PC-9 (cell line): ENCODE measurements at regions not wholly inside any gene's neighbourhood (a gene's known extent, or its start where the extent isn't known, plus 50 kb on each side); places are given as distances from the start of the nearest gene placed in this dataset.

Experiments
- BruUV-seq: library from RNA; stranded (reverse); fragments of 400-500 nt; replicated peaks from 2 replicates; lab custom pipeline; 2021; lab: Mats Ljungman, UMichigan
- CTCF ChIA-PET: fragments of 300-600 bp; sonication (Branson Sonifier 250); formaldehyde crosslinking; loops from one replicate; lab custom pipeline; 2022; ENCODE audit warnings: antibody characterized with exemption; lab: Charles Lee
- POLR2A ChIA-PET: fragments of 300-600 bp; sonication (Branson Sonifier 250); formaldehyde crosslinking; loops from one replicate; lab custom pipeline; 2022; ENCODE audit warnings: antibody characterized with exemption; ENCODE audit not compliant: unreplicated experiment; lab: Charles Lee
- DNase-seq, 2 experiments: peaks; one replicate each; pipeline versions ENCODE4 v3.0.0 to v3.0.0-alpha.2; 2015 to 2022; ENCODE audit warnings: mixed read lengths in 1 of 2
- H2AFZ ChIP-seq: fragments of 200-600 bp; sonication (generic); 2 replicates; pipeline ENCODE4 v1.8.1; 2017; ENCODE audit warnings: antibody characterized with exemption
- H3F3A ChIP-seq: fragments of 200-600 bp; sonication (generic); 2 replicates; pipeline ENCODE4 v1.8.1; 2017; ENCODE audit warnings: antibody characterized with exemption, mild to moderate bottlenecking, low read depth; ENCODE audit not compliant: insufficient read depth
- H3K27ac ChIP-seq: fragments of 200-600 bp; sonication (generic); 2 replicates; pipeline ENCODE4 v1.6.1; 2016; ENCODE audit warnings: mixed run types
- H3K27me3 ChIP-seq: fragments of 200-600 bp; sonication (generic); 2 replicates; pipeline ENCODE4 v1.6.1; 2016; ENCODE audit warnings: low read depth, mixed run types; ENCODE audit not compliant: insufficient read depth
- H3K36me3 ChIP-seq: fragments of 200-600 bp; sonication (generic); 2 replicates; pipeline ENCODE4 v1.6.1; 2016; ENCODE audit warnings: low read depth, mixed run types
- H3K4me1 ChIP-seq: fragments of 200-600 bp; sonication (generic); replicated peaks from 2 replicates; pipeline ENCODE4 v1.6.1; 2016; ENCODE audit warnings: mixed run types; ENCODE audit not compliant: insufficient read depth
- H3K4me2 ChIP-seq: fragments of 200-600 bp; sonication (generic); 2 replicates; pipeline ENCODE4 v1.6.1; 2017; ENCODE audit warnings: mixed run types
- H3K4me3 ChIP-seq: fragments of 200-600 bp; sonication (generic); 2 replicates; pipeline ENCODE4 v1.6.1; 2016; ENCODE audit warnings: mixed run types
- H3K79me2 ChIP-seq: fragments of 200-600 bp; sonication (generic); 2 replicates; pipeline ENCODE4 v1.6.1; 2017; ENCODE audit warnings: low read depth, mixed run types
- H3K9me2 ChIP-seq: fragments of 200-600 bp; sonication (generic); 2 replicates; pipeline ENCODE4 v1.8.1; 2017; ENCODE audit warnings: mild to moderate bottlenecking; ENCODE audit not compliant: insufficient read depth
- H3K9me3 ChIP-seq: fragments of 200-600 bp; sonication (generic); 2 replicates; pipeline ENCODE4 v1.8.1; 2016; ENCODE audit warnings: low read depth; ENCODE audit not compliant: insufficient read depth
- H4K20me1 ChIP-seq: fragments of 200-600 bp; sonication (generic); 2 replicates; pipeline ENCODE4 v1.8.1; 2017; ENCODE audit not compliant: insufficient read depth
- CTCF ChIP-seq: fragments of 200-600 bp; sonication (generic); conservative IDR thresholded peaks from 2 replicates; pipeline ENCODE4 v1.6.1; 2017; ENCODE audit warnings: mixed run types, antibody characterized with exemption, mild to moderate bottlenecking, moderate library complexity
- EZH2 ChIP-seq: fragments of 200-600 bp; sonication (generic); IDR thresholded peaks from 2 replicates; pipeline ENCODE4 v1.8.0; 2017; ENCODE audit warnings: antibody characterized with exemption, low read depth
- intact Hi-C: fragments of 100-400 bp; cut with micrococcal nuclease; formaldehyde crosslinking; loops from one replicate; pipeline ENCODE4 v1.10.0; 2022; ENCODE audit not compliant: unreplicated experiment

GRCh38 chr5:146995878-146996277, 117.3 kb upstream of the PPP2R2B start:
- POLR2A ChIA-PET: no interaction called here
- Histone ChIP-seq H3K9me3 (no peaks in the 10 kb centered on the region), H3K9me2 (no peaks in the 10 kb centered on the region), H3F3A (no peaks in the 10 kb centered on the region), H3K4me2 (no peak overlapping the region), H3K79me2 (no peaks in the 10 kb centered on the region), H2AFZ (no peak overlapping the region), H3K27ac (no peak overlapping the region), H3K4me3 (no peak overlapping the region), H3K4me1 (no peaks in the 10 kb centered on the region), H3K27me3 (no peaks in the 10 kb centered on the region), H4K20me1 (no peaks in the 10 kb centered on the region), H3K36me3 (no peaks in the 10 kb centered on the region)
- intact Hi-C loops: no loop called here
- TF ChIP-seq EZH2 (no peak), CTCF (no peak)
- CTCF ChIA-PET: no interaction called here
- no peak for DNase-seq
- BruUV-seq: no TSS peak

- H3K79me2 ChIP-seq: no peaks in the 10 kb centered on the region
- H4K20me1 ChIP-seq: no peaks in the 10 kb centered on the region
- no peaks in the 10 kb centered on the region for H3K9me3 ChIP-seq
- no peaks in the 10 kb centered on the region for H3F3A ChIP-seq
- BruUV-seq: no TSS peak
- no peak for TF ChIP-seq EZH2
- intact Hi-C loops: no loop called here
- CTCF ChIA-PET: no interaction called here
- H3K4me3 ChIP-seq: no peak overlapping the region
- no peak overlapping the region for H2AFZ ChIP-seq
- H3K36me3 ChIP-seq: no peaks in the 10 kb centered on the region
- H3K27me3 ChIP-seq: no peaks in the 10 kb centered on the region
- H3K9me2 ChIP-seq: no peaks in the 10 kb centered on the region
- DNase-seq: no peak
- H3K27ac ChIP-seq: no peak overlapping the region
- POLR2A ChIA-PET: no interaction called here
- H3K4me2 ChIP-seq: no peak overlapping the region
- H3K4me1 ChIP-seq: no peaks in the 10 kb centered on the region
Observed at GRCh38 chr5:147015405-147015804, 136.8 kb upstream of the PPP2R2B start.

GRCh38 chr5:147017191-147017590, 138.6 kb upstream of the PPP2R2B start:
- no peaks in the 10 kb centered on the region for H3K4me1 ChIP-seq
- ChIA-PET CTCF (no interaction called here), POLR2A (no interaction called here)
- BruUV-seq: no TSS peak
- intact Hi-C loops: no loop called here
- H3K9me3 ChIP-seq: no peaks in the 10 kb centered on the region
- H3K79me2 ChIP-seq: no peaks in the 10 kb centered on the region
- H3K36me3 ChIP-seq: no peaks in the 10 kb centered on the region
- DNase-seq: no peak
- no peaks in the 10 kb centered on the region for H4K20me1 ChIP-seq
- no peak overlapping the region for H3K4me2 ChIP-seq
- no peaks in the 10 kb centered on the region for H3K9me2 ChIP-seq
- TF ChIP-seq CTCF (no peak), EZH2 (no peak)
- no peaks in the 10 kb centered on the region for H3F3A ChIP-seq
- no peak overlapping the region for H2AFZ ChIP-seq
- no peaks in the 10 kb centered on the region for H3K27me3 ChIP-seq
- H3K27ac ChIP-seq: no peak overlapping the region
- no peak overlapping the region for H3K4me3 ChIP-seq

- Histone ChIP-seq H3K36me3 (no peaks in the 10 kb centered on the region), H3K9me2 (no peaks in the 10 kb centered on the region), H3K4me2 (no peak overlapping the region), H3K4me1 (no peaks in the 10 kb centered on the region), H3K9me3 (no peaks in the 10 kb centered on the region), H2AFZ (no peak overlapping the region), H3K27ac (no peak overlapping the region), H3K27me3 (no peaks in the 10 kb centered on the region), H3K4me3 (no peak overlapping the region), H3K79me2 (no peaks in the 10 kb centered on the region), H3F3A (no peaks in the 10 kb centered on the region), H4K20me1 (no peaks in the 10 kb centered on the region)
- DNase-seq: no peak
- no peak for TF ChIP-seq EZH2
- no TSS peak for BruUV-seq
- intact Hi-C loops: no loop called here
- CTCF ChIA-PET: no interaction called here
- POLR2A ChIA-PET: no interaction called here
Observed at GRCh38 chr5:147017621-147018020, 139.1 kb upstream of the PPP2R2B start.
